NAMALWA (cell line): ENCODE measurements at regions not wholly inside any gene's neighbourhood (a gene's known extent, or its start where the extent isn't known, plus 50 kb on each side); places are given as distances from the start of the nearest gene placed in this dataset.
A peak's percentile ranks its signal among the peaks of the same experiment; 100 is the strongest.

Source experiments
- DNase-seq: peaks from one replicate; pipeline ENCODE4 v3.0.0-alpha.2; 2015; ENCODE audit warnings: low spot score

DNA sequence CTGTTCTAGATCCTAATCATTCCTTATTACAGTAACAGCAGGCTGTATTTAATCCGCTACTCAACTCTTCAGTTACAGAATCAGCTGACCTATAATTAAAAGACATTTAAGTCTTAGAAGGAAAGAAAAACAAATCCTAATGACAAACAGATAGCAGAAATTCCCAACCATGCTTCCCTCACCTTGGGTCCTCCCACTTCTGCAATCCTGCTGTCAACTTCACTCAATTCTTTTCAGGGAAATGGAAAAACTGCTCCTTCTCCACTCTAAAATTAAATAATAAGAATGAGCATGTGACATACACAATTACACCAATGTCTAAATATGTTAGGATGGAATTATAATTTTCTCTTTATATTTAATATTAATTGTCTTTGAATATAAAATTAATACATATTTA is 182.6 kb upstream of the LYPLAL1 start:
- no peak for DNase-seq

GRCh38 chr1:218994615-218995014 is 179.1 kb upstream of the LYPLAL1 start:
- no peak for DNase-seq

GRCh38 chr1:218995091-218995665 is 178.5 kb upstream of the LYPLAL1 start:
- DNase-seq = no peak

GRCh38 chr1:218996362-218996761 is 177.3 kb upstream of the LYPLAL1 start:
- DNase-seq = peak; percentile 14

DNA sequence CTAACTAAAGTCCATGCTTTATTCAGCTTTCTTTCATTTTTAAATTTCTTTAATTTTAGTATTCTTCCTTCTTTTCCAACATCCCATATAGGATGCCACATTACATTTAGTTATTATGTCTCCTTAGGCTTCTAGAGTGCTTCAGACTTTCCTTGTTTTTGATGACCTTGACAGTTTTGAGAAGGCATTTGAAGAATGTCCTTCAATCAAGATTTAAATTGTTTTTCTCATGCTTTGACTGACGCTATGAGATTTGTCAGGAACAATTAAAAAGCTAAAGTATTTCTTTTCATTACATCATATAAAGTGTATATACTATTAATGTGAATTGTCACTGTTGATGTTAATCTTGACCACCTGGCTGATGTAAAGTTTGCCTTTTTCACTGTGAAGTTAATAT is 173.7 kb upstream of the LYPLAL1 start:
- DNase-seq = no peak

- DNase-seq = no peak
Measured at GRCh38 chr1:219000631-219001030, 173.0 kb upstream of the LYPLAL1 start.

DNA sequence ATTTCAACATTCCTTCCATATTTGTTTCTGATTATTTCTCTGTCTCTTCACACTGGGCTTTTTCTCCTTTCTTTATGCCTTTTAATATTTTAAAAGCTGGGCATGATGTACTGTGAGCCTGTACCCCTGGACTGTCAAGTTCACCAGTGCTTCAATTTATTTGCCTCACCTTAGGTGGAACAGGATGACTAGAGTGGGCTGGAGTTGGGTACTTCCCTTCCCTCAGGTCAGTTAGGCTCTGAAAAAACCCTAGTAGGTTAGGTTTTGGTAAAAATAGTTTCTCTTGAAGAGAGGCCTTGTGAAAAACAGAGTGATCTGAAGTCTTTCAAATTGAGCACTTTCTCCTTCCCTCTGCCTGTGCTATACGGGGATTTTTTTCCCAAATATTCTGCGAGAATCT is 163.0 kb upstream of the LYPLAL1 start:
- DNase-seq = no peak

GRCh38 chr1:219020386-219020785 is 153.3 kb upstream of the LYPLAL1 start:
- DNase-seq = no peak

GRCh38 chr1:219020846-219021245 is 152.8 kb upstream of the LYPLAL1 start:
- no peak for DNase-seq

GRCh38 chr1:219027146-219027673 is 146.5 kb upstream of the LYPLAL1 start:
- no peak for DNase-seq

DNA sequence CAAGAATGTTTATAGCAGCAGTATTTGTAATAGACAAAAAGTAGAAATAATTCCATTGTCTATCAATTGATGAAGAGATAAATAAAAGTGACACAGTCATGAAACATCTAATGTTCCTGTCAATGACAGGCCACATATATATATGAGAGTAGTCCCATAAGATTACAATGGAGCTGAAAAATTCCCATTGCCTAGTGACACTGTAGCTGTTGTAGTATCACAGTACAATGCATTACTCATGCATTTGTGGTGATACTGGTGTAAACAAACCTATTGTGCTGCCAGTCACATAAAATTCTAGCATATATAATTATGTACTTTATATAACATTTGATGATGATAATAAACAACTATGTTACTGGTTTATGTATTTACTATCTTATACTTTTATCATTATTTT is 141.9 kb upstream of the LYPLAL1 start:
- no peak for DNase-seq

GRCh38 chr1:219038398-219038797 is 135.3 kb upstream of the LYPLAL1 start:
- DNase-seq = no peak

DNA sequence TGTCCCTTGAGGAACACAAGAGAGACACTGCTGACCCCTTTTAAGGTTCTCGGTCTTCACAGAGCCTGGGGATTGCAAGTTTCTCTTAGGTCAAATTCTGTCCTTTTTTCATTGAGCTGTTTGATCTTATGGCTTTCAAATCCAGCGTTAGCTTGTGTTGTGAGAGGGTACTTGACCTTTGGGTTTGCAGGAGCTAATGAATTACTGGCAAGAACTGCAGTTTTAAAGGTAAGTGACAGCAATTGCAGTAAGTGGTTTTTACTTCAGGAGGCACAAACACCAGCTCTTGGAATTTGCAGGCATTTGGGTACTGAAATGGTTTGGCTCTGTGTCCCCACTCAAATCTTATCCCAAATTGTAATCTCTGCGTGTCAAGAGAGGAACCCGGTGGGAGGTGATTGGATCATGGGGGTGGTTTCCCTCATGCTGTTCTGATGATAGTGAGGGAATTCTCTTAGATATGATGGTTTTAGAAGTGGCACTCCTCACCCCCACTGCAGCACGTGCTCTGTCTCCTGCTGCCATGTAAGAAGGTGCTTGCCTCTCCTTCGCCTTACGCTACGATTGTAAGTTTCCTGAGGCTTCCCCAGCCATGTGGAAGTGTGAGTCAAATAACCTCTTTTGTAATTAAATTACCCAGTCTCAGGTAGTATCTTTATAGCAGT is 134.5 kb upstream of the LYPLAL1 start:
- no peak for DNase-seq

- no peak for DNase-seq
Measured at GRCh38 chr1:219039682-219040154, 134.0 kb upstream of the LYPLAL1 start.

- no peak for DNase-seq
Measured at GRCh38 chr1:219040291-219040690, 133.4 kb upstream of the LYPLAL1 start.

- no peak for DNase-seq
Measured at GRCh38 chr1:219041141-219041540, 132.5 kb upstream of the LYPLAL1 start.

GRCh38 chr1:219041818-219042217 is 131.9 kb upstream of the LYPLAL1 start:
- no peak for DNase-seq

DNA sequence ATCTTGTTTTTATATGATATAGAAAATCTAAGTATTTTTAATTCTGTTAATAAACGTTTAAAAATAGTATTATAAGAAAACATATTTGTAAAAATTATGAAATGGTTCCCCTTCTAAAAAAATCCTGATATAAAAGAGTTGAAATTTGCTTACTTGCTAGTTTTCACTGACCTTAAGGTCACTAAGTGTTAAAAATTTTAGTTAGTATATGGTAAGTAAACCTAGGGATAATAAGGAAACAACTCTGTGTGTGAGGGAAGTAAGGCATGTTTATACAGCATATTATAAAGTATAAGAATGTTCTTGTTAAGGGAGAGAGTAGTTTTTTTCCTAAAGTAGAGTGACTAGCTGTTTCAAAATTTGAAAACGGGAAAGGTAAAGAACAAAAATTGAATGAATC is 130.9 kb upstream of the LYPLAL1 start:
- no peak for DNase-seq

DNA sequence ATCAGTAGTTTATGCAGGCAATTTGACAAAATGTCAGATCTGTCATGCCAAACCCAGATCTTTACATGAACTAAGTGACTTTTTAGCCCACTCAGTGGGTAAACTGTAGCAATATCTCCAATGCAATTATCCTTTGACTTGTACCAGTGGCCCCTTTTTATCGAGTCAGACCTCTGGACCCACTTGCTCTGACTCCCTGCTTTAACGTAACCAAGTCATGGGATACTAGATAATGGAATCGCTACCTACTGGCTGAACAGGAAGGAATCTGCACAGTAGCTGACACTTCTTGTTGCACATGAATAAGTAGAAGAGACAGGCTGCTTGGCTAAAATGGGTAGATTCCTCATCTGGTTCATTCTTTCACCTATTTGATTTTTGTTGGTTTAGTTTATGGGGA is 128.4 kb upstream of the LYPLAL1 start:
- no peak for DNase-seq

- DNase-seq = no peak
Measured at GRCh38 chr1:219049501-219049900, 124.2 kb upstream of the LYPLAL1 start.

GRCh38 chr1:219050086-219050821 is 123.4 kb upstream of the LYPLAL1 start:
- DNase-seq = no peak

DNA sequence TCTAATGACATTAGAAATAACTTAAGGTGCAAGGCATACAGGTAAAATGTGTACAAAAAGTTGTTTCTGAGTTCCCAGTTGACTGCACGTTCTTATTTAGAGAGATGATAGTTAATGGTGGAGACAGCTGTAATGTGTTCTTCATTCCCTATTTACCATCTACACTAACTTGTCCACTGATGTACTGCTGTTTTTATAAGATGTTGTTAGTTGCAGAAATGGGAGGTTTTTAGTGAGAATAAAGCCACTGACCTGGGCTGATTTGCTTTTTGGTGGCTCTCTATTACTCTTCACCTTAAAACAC is 122.9 kb upstream of the LYPLAL1 start:
- DNase-seq = no peak

- DNase-seq = no peak
Measured at GRCh38 chr1:219051547-219051946, 122.1 kb upstream of the LYPLAL1 start.
